K562 (cell line): ENCODE measurements at regions not wholly inside any gene's neighbourhood (a gene's known extent, or its start where the extent isn't known, plus 50 kb on each side); places are given as distances from the start of the nearest gene placed in this dataset.

Source experiments
- ATAC-seq: fragments of 200-7000 bp; cut with Tn5 transposase; 3 replicates; pipeline ENCODE4 v1.9.1; 2020; ENCODE audit warnings: moderate library complexity
- BruUV-seq: library from RNA; stranded (reverse); fragments of 400-500 nt; replicated peaks from 2 replicates; lab custom pipeline; 2021; lab: Mats Ljungman, UMichigan
- CTCF ChIA-PET: fragments of 300-600 bp; formaldehyde crosslinking; extraction: SDS; loops from one replicate; lab custom pipeline; 2021; ENCODE audit warnings: low intra/inter-chr PET ratio; lab: Yijun Ruan, JAX
- POLR2A ChIA-PET: fragments of 300-600, 350-650 bp; sonication (Branson Sonifier 250); formaldehyde crosslinking; extraction: SDS; loops from one replicate; lab custom pipeline; 2021; ENCODE audit warnings: antibody characterized with exemption, inconsistent platforms; lab: Yijun Ruan, JAX
- DNase-seq, 4 experiments: peaks; one replicate each; pipeline versions ENCODE4 v3.0.0 to v3.0.0-alpha.2; 2011 to 2018; ENCODE audit warnings: low spot score in 3 of 4, mixed read lengths in 3 of 4; ENCODE audit errors: extremely low read depth in 1 of 4
- FAIRE-seq: peaks from 2 replicates; lab custom pipeline; 2011; peaks lifted over from hg19 to GRCh38; lab: Jason Lieb, UNC
- H2AFZ ChIP-seq: 2 replicates; pipeline ENCODE4 v1.6.0; 2011; ENCODE audit warnings: low read depth, low read length, control low read depth, inconsistent platforms
- H3K27ac ChIP-seq: fragments of 200-600 bp; 3 replicates; pipeline ENCODE4 v1.8.0; 2011; ENCODE audit warnings: low read depth, mild to moderate bottlenecking, control low read depth, inconsistent platforms, low read length, moderate library complexity, mixed read lengths; ENCODE audit errors: extremely low read depth
- H3K27me3 ChIP-seq, 2 experiments: fragments of 300-600 bp in 1 of 2; 2 replicates in 1 of 2; 3 replicates in 1 of 2; pipeline versions ENCODE4 v1.6.0 to v1.8.0; 2011; ENCODE audit warnings: inconsistent platforms in 2 of 2, low read length in 2 of 2, mild to moderate bottlenecking in 1 of 2, mixed read lengths in 1 of 2, moderate library complexity in 1 of 2; ENCODE audit not compliant: control insufficient read depth in 2 of 2, insufficient read depth in 2 of 2
- H3K36me3 ChIP-seq: fragments of 300-600 bp; 3 replicates; pipeline ENCODE4 v1.8.0; 2011; ENCODE audit warnings: mild to moderate bottlenecking, low read length, inconsistent platforms; ENCODE audit not compliant: control insufficient read depth, insufficient read depth
- H3K4me1 ChIP-seq, 2 experiments: fragments of 200-600 bp in 1 of 2; replicated peaks in 1 of 2; 2 replicates in 1 of 2; 3 replicates in 1 of 2; pipeline versions ENCODE4 v1.5.1 to v1.8.0; 2011; ENCODE audit warnings: inconsistent platforms in 2 of 2, low read length in 2 of 2, mild to moderate bottlenecking in 1 of 2, mixed read lengths in 1 of 2, moderate library complexity in 1 of 2; ENCODE audit not compliant: control insufficient read depth in 2 of 2, insufficient read depth in 2 of 2
- H3K4me2 ChIP-seq: 2 replicates; pipeline ENCODE4 v1.6.1; 2011; ENCODE audit warnings: low read length, control low read depth, inconsistent platforms, mixed read lengths; ENCODE audit not compliant: insufficient read depth
- H3K4me3 ChIP-seq: fragments of 200-600 bp; sonication (generic), shearing (Covaris generic); 2 replicates; pipeline ENCODE4 v1.5.1; 2016; ENCODE audit warnings: control low read depth, inconsistent platforms
- H3K79me2 ChIP-seq: fragments of 200-600 bp; 3 replicates; pipeline ENCODE4 v1.8.0; 2011; ENCODE audit warnings: low read length, inconsistent platforms; ENCODE audit not compliant: control insufficient read depth, insufficient read depth
- H3K9ac ChIP-seq, 2 experiments: 2 replicates each; pipeline versions ENCODE4 v1.6.0 to v1.6.1; 2011; ENCODE audit warnings: low read depth in 2 of 2, low read length in 2 of 2, control low read depth in 1 of 2, inconsistent platforms in 1 of 2, mild to moderate bottlenecking in 1 of 2, mixed read lengths in 1 of 2; ENCODE audit not compliant: insufficient read depth in 1 of 2
- H3K9me1 ChIP-seq: one replicate; pipeline ENCODE4 v1.6.0; 2011; ENCODE audit warnings: inconsistent platforms, mild to moderate bottlenecking, low read length, moderate library complexity; ENCODE audit not compliant: control insufficient read depth, insufficient read depth
- H3K9me3 ChIP-seq: replicated peaks from 2 replicates; pipeline ENCODE4 v1.5.1; 2011; ENCODE audit warnings: low read depth, low read length, inconsistent platforms; ENCODE audit not compliant: control insufficient read depth, insufficient read depth
- H4K20me1 ChIP-seq: replicated peaks from 2 replicates; pipeline ENCODE4 v1.6.1; 2011; ENCODE audit warnings: low read length, inconsistent platforms, mixed read lengths; ENCODE audit not compliant: control insufficient read depth, insufficient read depth
- ADNP ChIP-seq: fragments of 200-800 bp; sonication (Bioruptor generic); IDR thresholded peaks from 2 replicates; pipeline ENCODE4 v1.6.1; 2016; ENCODE audit warnings: missing genetic modification characterization, missing compliant biosample characterization
- CCNT2 ChIP-seq: IDR thresholded peaks from 2 replicates; pipeline ENCODE4 v1.6.1; 2011; ENCODE audit warnings: borderline replicate concordance, low read depth, mild to moderate bottlenecking, moderate library complexity, mixed read lengths, low read length; ENCODE audit not compliant: insufficient read length; ENCODE audit errors: extremely low read depth
- CREBBP ChIP-seq: IDR thresholded peaks from one replicate; pipeline ENCODE4 v1.6.1; 2012; ENCODE audit warnings: low read depth, mild to moderate bottlenecking, control low read depth, inconsistent platforms, low read length
- GTF2A2 ChIP-seq: IDR thresholded peaks from 2 replicates; pipeline ENCODE4 v1.6.1; 2016; ENCODE audit warnings: mild to moderate bottlenecking, missing genetic modification characterization, missing compliant biosample characterization
- KDM5B ChIP-seq: fragments of 200-600 bp; sonication (generic); IDR thresholded peaks from 2 replicates; pipeline ENCODE4 v1.6.1; 2012; ENCODE audit warnings: low read depth, mild to moderate bottlenecking, moderate library complexity, low read length, control low read depth, inconsistent platforms; ENCODE audit not compliant: insufficient replicate concordance
- MTA3 ChIP-seq: fragments of 450-650 bp; formaldehyde crosslinking; IDR thresholded peaks from 2 replicates; pipeline ENCODE4 v1.6.1; 2017; ENCODE audit warnings: mild to moderate bottlenecking, borderline replicate concordance
- NFE2 ChIP-seq: IDR thresholded peaks from 2 replicates; pipeline ENCODE4 v1.6.1; 2014; ENCODE audit warnings: antibody characterized with exemption, low read depth
- RBM14 ChIP-seq: fragments of 200-400 bp; formaldehyde crosslinking; IDR thresholded peaks from 2 replicates; pipeline ENCODE4 v1.6.1; 2018; ENCODE audit warnings: low read depth, mild to moderate bottlenecking, low read length, moderate library complexity, borderline replicate concordance; ENCODE audit not compliant: insufficient read depth
- SMARCB1 ChIP-seq: IDR thresholded peaks from 2 replicates; pipeline ENCODE4 v1.6.1; 2011; ENCODE audit warnings: improper control_type of control experiment, low read depth; ENCODE audit not compliant: insufficient read length
- SP2 ChIP-seq: IDR thresholded peaks from 2 replicates; pipeline ENCODE4 v1.6.1; 2011; ENCODE audit warnings: mild to moderate bottlenecking, low read depth, low read length, moderate library complexity; ENCODE audit not compliant: poor library complexity, severe bottlenecking; ENCODE audit errors: extremely low read depth
- TEAD2 ChIP-seq: fragments of 450-650 bp; IDR thresholded peaks from 2 replicates; pipeline ENCODE4 v1.6.1; 2016; ENCODE audit warnings: missing genetic modification characterization, control low read depth, missing compliant biosample characterization
- TSHZ1 ChIP-seq: fragments of 250-450 bp; sonication (Bioruptor Pico); IDR thresholded peaks from 2 replicates; pipeline ENCODE4 v1.4.0; 2020; ENCODE audit warnings: mild to moderate bottlenecking, moderate library complexity
- ZNF398 ChIP-seq: fragments of 250-450 bp; sonication (Bioruptor Pico); IDR thresholded peaks from 2 replicates; pipeline ENCODE4 v1.8.0; 2021; ENCODE audit warnings: moderate library complexity, mild to moderate bottlenecking, inconsistent platforms
- ZNF41 ChIP-seq: fragments of 250-450 bp; sonication (Bioruptor Pico); conservative IDR thresholded peaks from 2 replicates; pipeline ENCODE4 v1.4.0; 2020; ENCODE audit warnings: mild to moderate bottlenecking
- ZNF449 ChIP-seq: fragments of 250-450 bp; sonication (Bioruptor Pico); IDR thresholded peaks from 2 replicates; pipeline ENCODE4 v1.8.0; 2022; ENCODE audit warnings: moderate library complexity, mild to moderate bottlenecking, inconsistent platforms
- WGBS: fragments of 100-300 bp; shearing (Covaris generic); methylation state at CpG from one replicate; pipeline ENCODE4 v1.1.6; 2016; ENCODE audit warnings: low coverage, mixed read lengths; ENCODE audit not compliant: insufficient coverage; ENCODE audit errors: missing lambda C conversion rate; 5-methylcytosine and 5-hydroxymethylcytosine counted together
- in situ Hi-C: fragments of 300-500 bp; cut with MboI; formaldehyde crosslinking; loops from 4 replicates; pipeline ENCODE4 v1.15.0; 2018; ENCODE audit warnings: inconsistent platforms, mixed read lengths
- intact Hi-C: fragments of 100-400 bp; cut with micrococcal nuclease; formaldehyde crosslinking; loops from 2 replicates; pipeline ENCODE4 v1.14.2; 2022

- ChIA-PET CTCF (no interaction called here), POLR2A (no interaction called here)
- FAIRE-seq (no peak), DNase-seq (no peak), ATAC-seq (no peak)
- intact Hi-C loops: no loop called here
- in situ Hi-C loops: no loop called here
- no peak overlapping the region for H3K27ac ChIP-seq
- H4K20me1 ChIP-seq: no peaks in the 10 kb centered on the region
- H3K79me2 ChIP-seq: no peaks in the 10 kb centered on the region
- H3K4me3 ChIP-seq: no peak overlapping the region
- H3K9me3 ChIP-seq: no peaks in the 10 kb centered on the region
- H3K36me3 ChIP-seq: no peaks in the 10 kb centered on the region
- no peaks in the 10 kb centered on the region for H3K9me1 ChIP-seq
- no peak overlapping the region for H3K9ac ChIP-seq
- no TSS peak for BruUV-seq
- no peak overlapping the region for H2AFZ ChIP-seq
- WGBS: 5% methylated on average over 12 of the region's 16 CpGs
- H3K27me3 ChIP-seq: peaks cover 4 to 47% of the 10 kb centered on the region in 2 experiments; a peak in 4 of 5 replicates
- H3K4me2 ChIP-seq: no peak overlapping the region
- H3K4me1 ChIP-seq: no peaks in the 10 kb centered on the region
- no peak for TF ChIP-seq NFE2
- no peak for TF ChIP-seq MTA3
- no peak for TF ChIP-seq SMARCB1
- no peak for TF ChIP-seq GTF2A2 (tag)
- TF ChIP-seq SP2: no peak
- no peak for TF ChIP-seq RBM14
- no peak for TF ChIP-seq ZNF449 (CRISPR knock-in tag)
- TF ChIP-seq ADNP (tag): no peak
- no peak for TF ChIP-seq ZNF398 (CRISPR knock-in tag)
- no peak for TF ChIP-seq ZNF41 (CRISPR knock-in tag)
- no peak for TF ChIP-seq KDM5B
- TF ChIP-seq TSHZ1: no peak
- no peak for TF ChIP-seq CREBBP
- no peak for TF ChIP-seq CCNT2
- TF ChIP-seq TEAD2 (tag): no peak
These were observed 58.8 kb upstream of the OTOS start for GRCh38 chr2:240199133-240199870.
